Mesodermal cell (in vitro differentiated cells): ENCODE measurements at regions not wholly inside any gene's neighbourhood (a gene's known extent, or its start where the extent isn't known, plus 50 kb on each side); places are given as distances from the start of the nearest gene placed in this dataset.

Experiments
- H3K27ac ChIP-seq: 2 replicates; pipeline ENCODE4 v1.7.0; 2013; ENCODE audit warnings: mild to moderate bottlenecking, low read depth, low read length, moderate library complexity; ENCODE audit not compliant: severe bottlenecking
- H3K36me3 ChIP-seq: 2 replicates; pipeline ENCODE4 v1.7.1; 2013; ENCODE audit warnings: mild to moderate bottlenecking, low read length, moderate library complexity; ENCODE audit not compliant: control insufficient read depth, insufficient read depth
- H3K4me1 ChIP-seq: one replicate; pipeline ENCODE4 v1.7.1; 2013; ENCODE audit warnings: mild to moderate bottlenecking, low read length; ENCODE audit not compliant: insufficient read depth, control insufficient read depth, poor library complexity, severe bottlenecking
- H3K4me3 ChIP-seq: 2 replicates; pipeline ENCODE4 v1.7.0; 2013; ENCODE audit warnings: low read length, control low read depth, mild to moderate bottlenecking; ENCODE audit not compliant: insufficient read depth, poor library complexity, severe bottlenecking; ENCODE audit errors: extremely low read depth
- H3K9me3 ChIP-seq: 2 replicates; pipeline ENCODE4 v1.7.1; 2013; ENCODE audit warnings: mild to moderate bottlenecking, low read length, moderate library complexity; ENCODE audit not compliant: control insufficient read depth
- WGBS, 2 experiments: methylation state at CpG; one replicate each; pipeline ENCODE4 v1.1.5; 2013; ENCODE audit warnings: missing lambda C conversion rate in 2 of 2; ENCODE audit not compliant: insufficient coverage in 2 of 2; 5-methylcytosine and 5-hydroxymethylcytosine counted together

GRCh38 chr18:70442933-70443332 lies 154.1 kb downstream of the SOCS6 start:
- no peak overlapping the region for H3K27ac ChIP-seq
- H3K4me3 ChIP-seq, result no peak overlapping the region
- WGBS, 2 experiments, result 89 to 91% methylated on average over 2 to 5 of the region's 5 CpGs

GRCh38 chr18:70432804-70433400 lies 144.1 kb downstream of the SOCS6 start:
- Histone ChIP-seq H3K36me3 (no peaks in the 10 kb centered on the region), H3K27ac (no peak overlapping the region), H3K4me1 (peaks cover 5% of the 10 kb centered on the region), H3K4me3 (no peak overlapping the region), H3K9me3 (no peaks in the 10 kb centered on the region)
- WGBS, 2 experiments, result 87 to 92% methylated on average over 3 of the region's 4 CpGs

More at GRCh38 chr18:70442933-70443332, 154.1 kb downstream of the SOCS6 start:
- Histone ChIP-seq H3K4me1 (no peaks in the 10 kb centered on the region), H3K9me3 (peaks cover 25% of the 10 kb centered on the region), H3K36me3 (no peaks in the 10 kb centered on the region)

DNA sequence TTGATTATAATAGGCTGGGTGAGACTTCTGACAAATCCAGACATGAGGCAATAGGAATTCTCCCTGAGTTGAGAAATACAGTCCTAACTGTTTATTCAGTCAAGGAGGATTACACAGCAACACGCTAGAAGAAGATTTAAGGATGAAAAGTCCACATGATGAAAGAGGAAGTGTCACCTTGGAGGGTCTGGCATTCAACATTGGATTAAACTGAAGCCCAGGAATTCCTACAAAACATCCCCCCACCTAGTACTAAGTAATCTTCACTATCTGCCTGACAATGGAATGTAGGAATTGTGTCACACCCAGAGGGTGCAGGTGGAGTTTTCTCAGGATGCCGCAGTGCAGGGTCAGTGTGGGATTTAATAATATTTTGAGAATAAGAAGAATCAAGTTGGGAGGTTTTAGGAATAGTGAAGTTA lies 142.4 kb downstream of the SOCS6 start:
- no peak overlapping the region for H3K4me3 ChIP-seq
- WGBS, 2 experiments, result 80% methylated on average over 1 of the region's 2 CpGs; no CpG with 5 or more reads in 1 of the 2 experiments

GRCh38 chr18:70430501-70431173 lies 141.8 kb downstream of the SOCS6 start:
- WGBS, 2 experiments, result 94 to 97% methylated on average over 22 to 23 of the region's 26 CpGs
- Histone ChIP-seq H3K36me3 (no peaks in the 10 kb centered on the region), H3K9me3 (peaks cover 8% of the 10 kb centered on the region), H3K27ac (no peak overlapping the region), H3K4me3 (no peak overlapping the region), H3K4me1 (peaks cover 5% of the 10 kb centered on the region)

More for the DNA sequence above, 142.4 kb downstream of the SOCS6 start:
- no peaks in the 10 kb centered on the region for H3K36me3 ChIP-seq
- no peak overlapping the region for H3K27ac ChIP-seq
- H3K4me1 ChIP-seq, result peaks cover 5% of the 10 kb centered on the region
- H3K9me3 ChIP-seq, result peaks cover 2% of the 10 kb centered on the region

GRCh38 chr18:70429847-70430500 lies 141.1 kb downstream of the SOCS6 start:
- peaks cover 5% of the 10 kb centered on the region for H3K4me1 ChIP-seq
- no peak overlapping the region for H3K27ac ChIP-seq
- no peaks in the 10 kb centered on the region for H3K36me3 ChIP-seq
- peaks cover 9% of the 10 kb centered on the region for H3K9me3 ChIP-seq
- 96 to 99% methylated on average over 27 to 31 of the region's 36 CpGs for WGBS, 2 experiments
- no peak overlapping the region for H3K4me3 ChIP-seq

- WGBS, 2 experiments, result 80 to 89% methylated on average over 1 of the region's 1 CpG
Measured at GRCh38 chr18:70428439-70428838, 139.6 kb downstream of the SOCS6 start.

DNA sequence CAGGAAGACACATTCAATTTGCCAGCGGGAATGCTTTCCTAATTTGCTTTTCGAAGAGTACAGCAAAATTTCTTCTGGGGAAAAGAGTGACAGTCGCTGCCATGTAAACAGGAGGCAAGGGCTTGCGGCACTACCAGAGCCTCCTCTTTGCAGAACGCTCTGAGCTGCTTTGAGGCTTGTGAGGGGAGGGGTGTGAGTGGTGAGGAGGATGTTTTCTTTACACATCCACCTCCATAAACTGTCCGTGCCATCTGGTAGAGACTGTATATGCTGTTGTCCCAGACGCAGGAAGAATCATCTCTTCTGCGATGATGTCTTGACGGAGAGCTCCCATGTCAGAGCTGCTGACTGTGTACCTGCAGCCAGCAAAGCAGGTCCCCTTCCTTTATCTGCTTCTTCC lies 138.0 kb downstream of the SOCS6 start:
- Histone ChIP-seq H3K27ac (no peak overlapping the region), H3K4me3 (no peak overlapping the region), H3K4me1 (peaks cover 21% of the 10 kb centered on the region), H3K9me3 (peaks cover 9% of the 10 kb centered on the region), H3K36me3 (no peaks in the 10 kb centered on the region)
- 94 to 98% methylated on average over 5 to 7 of the region's 9 CpGs for WGBS, 2 experiments

More at GRCh38 chr18:70428439-70428838, 139.6 kb downstream of the SOCS6 start:
- Histone ChIP-seq H3K27ac (no peak overlapping the region), H3K4me1 (peaks cover 8% of the 10 kb centered on the region), H3K4me3 (no peak overlapping the region), H3K9me3 (peaks cover 9% of the 10 kb centered on the region), H3K36me3 (no peaks in the 10 kb centered on the region)

GRCh38 chr18:70425236-70425635 lies 136.4 kb downstream of the SOCS6 start:
- no peak overlapping the region for H3K27ac ChIP-seq
- H3K4me1 ChIP-seq, result peaks cover 18% of the 10 kb centered on the region
- no peaks in the 10 kb centered on the region for H3K36me3 ChIP-seq
- peaks cover 9% of the 10 kb centered on the region for H3K9me3 ChIP-seq
- H3K4me3 ChIP-seq, result no peak overlapping the region
- WGBS, 2 experiments, result 90% methylated on average over 3 of the region's 3 CpGs; no CpG with 5 or more reads in 1 of the 2 experiments

GRCh38 chr18:70423988-70424387 lies 135.1 kb downstream of the SOCS6 start:
- 75 to 92% methylated on average over 4 of the region's 4 CpGs for WGBS, 2 experiments
- no peak overlapping the region for H3K4me3 ChIP-seq
- H3K36me3 ChIP-seq, result no peaks in the 10 kb centered on the region
- H3K4me1 ChIP-seq, result peaks cover 25% of the 10 kb centered on the region
- H3K27ac ChIP-seq, result no peak overlapping the region
- H3K9me3 ChIP-seq, result peaks cover 9% of the 10 kb centered on the region

DNA sequence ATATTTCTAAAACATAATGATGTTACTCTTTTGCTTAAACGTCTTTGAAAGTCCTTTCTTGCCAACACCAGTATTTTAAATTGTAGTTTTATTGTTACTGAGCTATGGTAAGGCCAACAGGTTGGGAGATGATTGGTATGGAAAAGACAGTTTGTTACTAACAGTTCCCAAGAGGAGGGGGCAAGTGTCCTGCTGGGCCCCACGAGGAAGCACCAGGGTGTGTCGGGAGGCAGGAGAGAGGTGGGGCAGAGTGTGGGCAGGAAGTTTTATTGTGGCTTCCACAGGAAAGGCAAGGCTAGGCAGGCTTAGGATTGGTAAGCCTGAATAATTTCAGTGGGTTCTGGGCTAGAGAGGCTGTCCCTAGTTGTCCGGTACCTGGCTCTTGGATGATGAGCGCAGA lies 134.3 kb downstream of the SOCS6 start:
- 69 to 70% methylated on average over 4 to 5 of the region's 5 CpGs for whole genome bisulfite sequencing, 2 experiments
- Histone ChIP-seq H3K4me3 (no peak overlapping the region), H3K36me3 (no peaks in the 10 kb centered on the region), H3K9me3 (peaks cover 9% of the 10 kb centered on the region), H3K4me1 (peaks cover 25% of the 10 kb centered on the region), H3K27ac (no peak overlapping the region)
